CD4-positive, alpha-beta T cell (primary cell): ENCODE measurements at regions not wholly inside any gene's neighbourhood (a gene's known extent, or its start where the extent isn't known, plus 50 kb on each side); places are given as distances from the start of the nearest gene placed in this dataset.

Experiments
- ATAC-seq: fragments of 200-7000 bp; cut with Tn5 transposase; one replicate; pipeline ENCODE4 v1.10.0; 2022; ENCODE audit warnings: mild to moderate bottlenecking; ENCODE audit not compliant: poor library complexity
- CTCF ChIA-PET: fragments of 350-600 bp; sonication (Branson Sonifier 250); formaldehyde crosslinking; loops from one replicate; lab custom pipeline; 2021; ENCODE audit warnings: antibody characterized with exemption, inconsistent platforms; lab: Charles Lee
- POLR2A ChIA-PET: fragments of 350-600 bp; sonication (Branson Sonifier 250); formaldehyde crosslinking; loops from one replicate; lab custom pipeline; 2021; ENCODE audit warnings: antibody characterized with exemption, inconsistent platforms; lab: Charles Lee
- DNase-seq, 14 experiments: peaks; one replicate each; pipeline ENCODE4 v3.0.0-alpha.2; 2013 to 2020; ENCODE audit warnings: mixed read lengths in 2 of 14
- H3K27ac ChIP-seq, 2 donors: one replicate each; pipeline versions ENCODE4 v1.5.1 to v1.7.0; 2013; ENCODE audit warnings: low read length in 2 of 2, low read depth in 1 of 2, mild to moderate bottlenecking in 1 of 2
- H3K27me3 ChIP-seq, 2 experiments: 1 replicate in 1 of 2; 2 replicates in 1 of 2; pipeline versions ENCODE4 v1.6.1 to v1.7.0; 2013; ENCODE audit warnings: low read length in 2 of 2, control low read depth in 1 of 2, mild to moderate bottlenecking in 1 of 2, moderate library complexity in 1 of 2; ENCODE audit not compliant: insufficient read depth in 2 of 2, control insufficient read depth in 1 of 2
- H3K36me3 ChIP-seq: one replicate; pipeline ENCODE4 v1.6.1; 2013; ENCODE audit warnings: low read length, control low read depth; ENCODE audit not compliant: insufficient read depth
- H3K4me1 ChIP-seq: one replicate; pipeline ENCODE4 v1.6.1; 2013; ENCODE audit warnings: low read length, control low read depth; ENCODE audit not compliant: insufficient read depth
- H3K4me3 ChIP-seq: one replicate; pipeline ENCODE4 v1.5.1; 2013; ENCODE audit warnings: mild to moderate bottlenecking, low read length, moderate library complexity
- H3K9me3 ChIP-seq, 2 experiments: 1 replicate in 1 of 2; 2 replicates in 1 of 2; pipeline versions ENCODE4 v1.6.1 to v1.7.0; 2013; ENCODE audit warnings: low read length in 2 of 2, mild to moderate bottlenecking in 2 of 2, control low read depth in 1 of 2, moderate library complexity in 1 of 2; ENCODE audit not compliant: control insufficient read depth in 1 of 2, insufficient read depth in 1 of 2
- H3K27ac Mint-ChIP-seq: one replicate; pipeline ENCODE4 v1.8.0; 2020; ENCODE audit warnings: mixed read lengths
- H3K27me3 Mint-ChIP-seq: one replicate; pipeline ENCODE4 v1.8.0; 2021; ENCODE audit warnings: mixed read lengths
- H3K36me3 Mint-ChIP-seq: one replicate; pipeline ENCODE4 v1.8.0; 2021; ENCODE audit warnings: low read depth, mixed read lengths
- H3K4me1 Mint-ChIP-seq: one replicate; pipeline ENCODE4 v1.8.0; 2021; ENCODE audit warnings: low read depth, mixed read lengths
- H3K4me3 Mint-ChIP-seq: one replicate; pipeline ENCODE4 v1.8.0; 2020; ENCODE audit warnings: mild to moderate bottlenecking, mixed read lengths
- H3K9me3 Mint-ChIP-seq: one replicate; pipeline ENCODE4 v1.8.0; 2020; ENCODE audit warnings: mixed read lengths
- intact Hi-C, 2 experiments: fragments of 100-400 bp; cut with DNase I in 1 of 2; cut with micrococcal nuclease in 1 of 2; formaldehyde crosslinking; loops; one replicate each; pipeline versions ENCODE4 v1.15.1 to v1.9.0; 2023 to 2025; cut with DNase I, micrococcal nuclease
- TF ChIP-seq, protein P1 (sequence below): fragments of 200-600 bp; IDR thresholded peaks from one replicate; pipeline ENCODE4 v1.8.0; 2022; ENCODE audit warnings: antibody characterized with exemption, mild to moderate bottlenecking

DNA sequence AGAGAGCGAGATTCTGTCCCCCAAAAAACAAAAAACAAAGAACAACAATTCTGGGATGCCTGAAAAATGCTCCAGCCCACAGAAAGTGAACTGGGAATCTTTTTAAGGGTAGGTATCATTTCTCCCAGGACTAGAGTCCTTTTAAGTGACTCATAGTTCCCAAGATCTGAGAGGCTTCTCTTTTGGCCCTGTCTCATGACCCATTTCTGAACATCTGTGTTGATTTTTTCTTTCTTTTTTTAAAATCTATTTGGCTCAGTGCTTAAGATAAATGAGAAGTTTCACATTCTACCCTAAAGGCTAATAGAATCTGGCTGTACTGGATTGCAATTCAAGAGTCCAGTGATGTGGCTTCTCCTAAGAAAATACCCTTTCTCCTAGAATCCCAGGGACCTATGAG lies 217.6 kb upstream of the FOXQ1 start:
- Histone ChIP-seq H3K36me3 (no peaks in the 10 kb centered on the region), H3K9me3 (peaks cover 0 to 15% of the 10 kb centered on the region in 2 experiments), H3K4me1 (no peaks in the 10 kb centered on the region), H3K27ac (no peak overlapping the region), H3K4me3 (no peak overlapping the region), H3K27me3 (no peaks in the 10 kb centered on the region)
- ChIA-PET CTCF (no interaction called here), POLR2A (no interaction called here)
- H3K27me3 Mint-ChIP-seq, result peaks cover 9% of the 10 kb centered on the region
- H3K27ac Mint-ChIP-seq, result no peak overlapping the region
- no peak for DNase-seq
- TF ChIP-seq, protein P1, sequence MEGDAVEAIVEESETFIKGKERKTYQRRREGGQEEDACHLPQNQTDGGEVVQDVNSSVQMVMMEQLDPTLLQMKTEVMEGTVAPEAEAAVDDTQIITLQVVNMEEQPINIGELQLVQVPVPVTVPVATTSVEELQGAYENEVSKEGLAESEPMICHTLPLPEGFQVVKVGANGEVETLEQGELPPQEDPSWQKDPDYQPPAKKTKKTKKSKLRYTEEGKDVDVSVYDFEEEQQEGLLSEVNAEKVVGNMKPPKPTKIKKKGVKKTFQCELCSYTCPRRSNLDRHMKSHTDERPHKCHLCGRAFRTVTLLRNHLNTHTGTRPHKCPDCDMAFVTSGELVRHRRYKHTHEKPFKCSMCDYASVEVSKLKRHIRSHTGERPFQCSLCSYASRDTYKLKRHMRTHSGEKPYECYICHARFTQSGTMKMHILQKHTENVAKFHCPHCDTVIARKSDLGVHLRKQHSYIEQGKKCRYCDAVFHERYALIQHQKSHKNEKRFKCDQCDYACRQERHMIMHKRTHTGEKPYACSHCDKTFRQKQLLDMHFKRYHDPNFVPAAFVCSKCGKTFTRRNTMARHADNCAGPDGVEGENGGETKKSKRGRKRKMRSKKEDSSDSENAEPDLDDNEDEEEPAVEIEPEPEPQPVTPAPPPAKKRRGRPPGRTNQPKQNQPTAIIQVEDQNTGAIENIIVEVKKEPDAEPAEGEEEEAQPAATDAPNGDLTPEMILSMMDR, result no peak
- ATAC-seq, result no peak
- intact Hi-C loops, result no loop called here
- no peaks in the 10 kb centered on the region for H3K36me3 Mint-ChIP-seq
- H3K9me3 Mint-ChIP-seq, result no peaks in the 10 kb centered on the region
- no peaks in the 10 kb centered on the region for H3K4me1 Mint-ChIP-seq
- H3K4me3 Mint-ChIP-seq, result no peak overlapping the region

DNA sequence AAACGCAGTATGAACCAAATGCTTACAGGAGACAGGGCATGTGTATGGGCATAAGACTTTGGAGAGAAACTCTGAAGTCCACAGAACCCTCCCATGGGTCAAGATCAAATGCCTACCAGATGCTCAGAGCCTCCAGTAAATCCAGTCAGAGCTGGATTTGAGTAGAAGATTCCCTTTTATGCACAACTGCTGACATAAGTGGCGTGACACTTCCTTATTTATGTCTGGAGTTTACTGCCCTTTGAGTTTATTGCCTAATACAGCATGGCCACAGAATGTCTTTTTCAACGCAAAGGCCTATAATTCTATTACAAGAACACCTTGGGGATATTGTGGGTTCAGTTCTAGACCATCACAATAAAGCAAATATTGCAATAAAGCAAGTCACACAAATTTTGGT lies 220.0 kb upstream of the FOXQ1 start:
- no peak overlapping the region for H3K4me3 ChIP-seq
- Mint-ChIP-seq H3K27me3 (peaks cover 10% of the 10 kb centered on the region), H3K9me3 (no peaks in the 10 kb centered on the region), H3K36me3 (no peaks in the 10 kb centered on the region), H3K4me1 (no peaks in the 10 kb centered on the region), H3K4me3 (no peak overlapping the region), H3K27ac (no peak overlapping the region)
- H3K36me3 ChIP-seq, result no peaks in the 10 kb centered on the region
- no peak overlapping the region for H3K27ac ChIP-seq
- ChIA-PET CTCF (no interaction called here), POLR2A (no interaction called here)
- TF ChIP-seq, protein P1, result no peak
- peaks cover 0 to 9% of the 10 kb centered on the region in 2 experiments for H3K9me3 ChIP-seq
- ATAC-seq, result no peak
- H3K27me3 ChIP-seq, result peaks cover 0 to 3% of the 10 kb centered on the region in 2 experiments
- H3K4me1 ChIP-seq, result no peaks in the 10 kb centered on the region
- no peak for DNase-seq
- intact Hi-C loops, result no loop called here

DNA sequence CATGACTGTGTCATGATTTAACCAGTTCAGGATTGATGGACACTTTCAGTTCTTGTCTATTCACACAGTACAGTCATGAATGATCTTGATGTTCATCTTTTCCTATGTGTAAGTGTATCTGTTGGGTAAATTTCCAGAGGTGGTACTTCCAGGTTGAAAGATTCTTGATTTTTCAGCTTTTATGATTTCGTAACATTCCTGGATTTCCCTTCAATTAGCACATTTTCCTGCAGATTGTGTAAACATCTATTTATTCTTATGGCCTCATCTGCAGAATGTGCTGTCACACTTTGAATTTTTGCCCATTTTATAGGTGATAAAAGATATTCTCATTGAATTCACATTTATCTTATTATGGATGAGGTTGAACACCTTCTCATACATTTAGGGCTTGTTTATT lies 222.0 kb upstream of the FOXQ1 start:
- no peak for ATAC-seq
- POLR2A ChIA-PET, result no interaction called here
- Histone ChIP-seq H3K9me3 (peaks cover 0 to 2% of the 10 kb centered on the region in 2 experiments), H3K4me1 (no peaks in the 10 kb centered on the region), H3K27ac (no peak overlapping the region), H3K4me3 (no peak overlapping the region), H3K36me3 (no peaks in the 10 kb centered on the region), H3K27me3 (peaks cover 0 to 6% of the 10 kb centered on the region in 2 experiments)
- Mint-ChIP-seq H3K9me3 (no peaks in the 10 kb centered on the region), H3K27ac (no peak overlapping the region), H3K36me3 (no peaks in the 10 kb centered on the region), H3K4me3 (no peak overlapping the region), H3K4me1 (no peaks in the 10 kb centered on the region), H3K27me3 (peaks cover 8% of the 10 kb centered on the region)
- TF ChIP-seq, protein P1, result no peak
- intact Hi-C loops, result no loop called here
- DNase-seq, result no peak
- CTCF ChIA-PET, result no interaction called here
